ENCODE measurements at regions not wholly inside any gene's neighbourhood (a gene's known extent, or its start where the extent isn't known, plus 50 kb on each side); places are given as distances from the start of the nearest gene placed in this dataset.
"Not testable (repeated sequence)": the region's sequence is repeated elsewhere in the genome, so short reads cannot be mapped to it uniquely, and the experiment has no call there.

GRCh38 chr7:125197731-125198393 is 268.2 kb upstream of the POT1 start:
- Histone ChIP-seq H3K27me3 (no peaks in the 10 kb centered on the region), H3K9me3 (peaks cover 0 to 3% (median 0%) of the 10 kb centered on the region in 3 donors), H3K36me3 (no peaks in the 10 kb centered on the region), H3K4me1 (no peaks in the 10 kb centered on the region), H3K27ac (no peak overlapping the region), H3K4me3 (no peak overlapping the region)
- TF ChIP-seq, protein P1, sequence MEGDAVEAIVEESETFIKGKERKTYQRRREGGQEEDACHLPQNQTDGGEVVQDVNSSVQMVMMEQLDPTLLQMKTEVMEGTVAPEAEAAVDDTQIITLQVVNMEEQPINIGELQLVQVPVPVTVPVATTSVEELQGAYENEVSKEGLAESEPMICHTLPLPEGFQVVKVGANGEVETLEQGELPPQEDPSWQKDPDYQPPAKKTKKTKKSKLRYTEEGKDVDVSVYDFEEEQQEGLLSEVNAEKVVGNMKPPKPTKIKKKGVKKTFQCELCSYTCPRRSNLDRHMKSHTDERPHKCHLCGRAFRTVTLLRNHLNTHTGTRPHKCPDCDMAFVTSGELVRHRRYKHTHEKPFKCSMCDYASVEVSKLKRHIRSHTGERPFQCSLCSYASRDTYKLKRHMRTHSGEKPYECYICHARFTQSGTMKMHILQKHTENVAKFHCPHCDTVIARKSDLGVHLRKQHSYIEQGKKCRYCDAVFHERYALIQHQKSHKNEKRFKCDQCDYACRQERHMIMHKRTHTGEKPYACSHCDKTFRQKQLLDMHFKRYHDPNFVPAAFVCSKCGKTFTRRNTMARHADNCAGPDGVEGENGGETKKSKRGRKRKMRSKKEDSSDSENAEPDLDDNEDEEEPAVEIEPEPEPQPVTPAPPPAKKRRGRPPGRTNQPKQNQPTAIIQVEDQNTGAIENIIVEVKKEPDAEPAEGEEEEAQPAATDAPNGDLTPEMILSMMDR (IDR thresholded peaks at IDR 0.05), result no peak
- intact Hi-C loops (cut with DNase I; ENCODE audit: low total_unique reads), result no loop called here
- DNase-seq, result no peak

GRCh38 chr7:125195156-125195555 is 265.5 kb upstream of the POT1 start:
- Histone ChIP-seq H3K4me1 (no peaks in the 10 kb centered on the region), H3K27me3 (no peaks in the 10 kb centered on the region), H3K4me3 (no peak overlapping the region), H3K27ac (no peak overlapping the region), H3K9me3 (peaks cover 0 to 3% (median 0%) of the 10 kb centered on the region in 3 donors), H3K36me3 (no peaks in the 10 kb centered on the region)
- DNase-seq, result no peak
- intact Hi-C loops (cut with DNase I; ENCODE audit: low total_unique reads), result no loop called here
- TF ChIP-seq, protein P1 (IDR thresholded peaks at IDR 0.05), result no peak

DNA sequence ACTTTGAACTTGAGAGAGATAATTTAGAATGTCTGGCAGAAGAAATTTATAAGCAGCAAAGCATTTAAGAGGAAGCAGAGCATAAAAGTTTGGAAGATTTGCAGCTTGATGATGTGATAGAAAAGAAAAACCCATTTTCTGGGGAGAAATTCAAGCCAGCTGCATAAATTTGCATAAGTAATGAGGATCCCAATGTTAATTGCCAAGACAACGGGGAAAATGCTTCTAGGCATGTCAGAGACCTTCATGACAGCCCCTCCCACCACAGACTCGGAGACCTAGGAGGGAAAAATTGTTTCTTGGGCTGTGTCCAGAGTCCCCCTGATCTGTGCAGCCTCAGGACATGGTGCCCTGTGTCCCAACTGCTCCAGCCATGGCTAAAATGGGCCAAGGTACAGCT is 263.6 kb upstream of the POT1 start:
- TF ChIP-seq, protein P1 (IDR thresholded peaks at IDR 0.05), result no peak
- no peak for DNase-seq
- intact Hi-C loops (cut with DNase I; ENCODE audit: low total_unique reads), result no loop called here

DNA sequence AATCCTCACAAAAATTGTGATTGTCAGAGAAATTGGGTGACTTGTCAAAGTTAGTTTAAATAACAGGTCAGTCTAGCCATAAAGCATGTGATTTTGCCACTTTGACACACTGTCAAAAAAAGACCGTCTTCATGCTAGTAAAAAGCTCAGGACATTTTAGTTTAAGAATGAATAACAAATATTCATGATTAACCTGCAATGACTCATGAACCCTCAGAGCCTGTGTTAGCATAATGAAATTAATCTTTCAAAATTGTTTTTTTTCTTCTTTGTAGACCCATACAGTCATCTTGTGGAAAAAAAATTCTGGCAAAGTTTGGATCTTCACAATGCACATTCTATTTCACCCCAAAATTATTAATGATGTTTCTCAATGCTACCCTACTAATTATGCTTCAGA is 255.2 kb upstream of the POT1 start:
- intact Hi-C loops (cut with DNase I; ENCODE audit: low total_unique reads), result no loop called here
- TF ChIP-seq, protein P1 (IDR thresholded peaks at IDR 0.05), result no peak
- Histone ChIP-seq H3K9me3 (no peaks in the 10 kb centered on the region), H3K4me1 (no peaks in the 10 kb centered on the region), H3K4me3 (no peak overlapping the region), H3K27ac (no peak overlapping the region), H3K27me3 (no peaks in the 10 kb centered on the region), H3K36me3 (no peaks in the 10 kb centered on the region)
- DNase-seq, result no peak

More for the DNA sequence above, 263.6 kb upstream of the POT1 start:
- Histone ChIP-seq H3K4me1 (no peaks in the 10 kb centered on the region), H3K9me3 (peaks cover 0 to 3% (median 0%) of the 10 kb centered on the region in 3 donors), H3K27ac (no peak overlapping the region), H3K36me3 (no peaks in the 10 kb centered on the region), H3K27me3 (no peaks in the 10 kb centered on the region), H3K4me3 (no peak overlapping the region)

GRCh38 chr7:125181569-125182267 is 252.1 kb upstream of the POT1 start:
- H3K27ac ChIP-seq; H3K4me1 ChIP-seq; H3K9me3 ChIP-seq; intact Hi-C loops (cut with DNase I; ENCODE audit: low total_unique reads); DNase-seq; H3K36me3 ChIP-seq; H3K27me3 ChIP-seq; H3K4me3 ChIP-seq: not testable (repeated sequence)

GRCh38 chr7:125173571-125173970 is 243.9 kb upstream of the POT1 start:
- no peaks in the 10 kb centered on the region for H3K27me3 ChIP-seq
- TF ChIP-seq, protein P1 (IDR thresholded peaks at IDR 0.05), result no peak
- H3K27ac ChIP-seq, result no peak overlapping the region
- no peaks in the 10 kb centered on the region for H3K9me3 ChIP-seq
- no peaks in the 10 kb centered on the region for H3K4me1 ChIP-seq
- DNase-seq, result no peak
- H3K36me3 ChIP-seq, result no peaks in the 10 kb centered on the region
- no peak overlapping the region for H3K4me3 ChIP-seq
- intact Hi-C loops (cut with DNase I; ENCODE audit: low total_unique reads), result no loop called here
